SIG-M5 treated with dmso at 0.1 percent for 504 hours (cell line): ENCODE measurements at regions not wholly inside any gene's neighbourhood (a gene's known extent, or its start where the extent isn't known, plus 50 kb on each side); places are given as distances from the start of the nearest gene placed in this dataset.
"Not testable (repeated sequence)": the region's sequence is repeated elsewhere in the genome, so short reads cannot be mapped to it uniquely, and the experiment has no call there.

Source experiments
- DNase-seq: peaks from one replicate; lab custom pipeline; 2025; ENCODE audit not compliant: unreplicated experiment; lab: John Stamatoyannopoulos, UW

DNA sequence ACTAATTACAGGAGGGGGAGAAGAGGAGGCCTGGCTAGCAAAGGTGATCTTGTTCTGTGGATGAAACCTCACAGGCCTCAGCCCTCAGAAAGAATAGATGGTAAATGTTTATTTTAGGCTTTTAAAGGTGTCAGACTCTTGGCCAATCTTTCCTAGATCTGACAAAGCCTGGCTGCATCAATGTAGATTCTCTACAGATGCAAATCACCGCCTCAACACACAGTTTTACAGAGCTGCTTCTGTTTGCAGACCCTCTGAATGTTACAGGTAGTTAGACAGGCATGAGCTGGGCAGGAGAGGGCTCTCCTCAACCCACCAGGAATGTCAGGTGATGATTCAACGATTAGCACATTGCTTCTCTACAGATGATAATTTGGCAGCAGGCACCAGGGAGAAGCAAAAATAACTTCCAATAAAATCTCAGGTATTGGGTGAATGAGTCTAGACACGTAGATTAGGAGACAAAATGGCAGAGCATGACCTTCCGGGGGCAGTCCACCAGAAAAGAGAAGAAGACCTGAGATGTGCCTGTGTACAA, 105.4 kb upstream of the VANGL1 start:
- no peak for DNase-seq

DNA sequence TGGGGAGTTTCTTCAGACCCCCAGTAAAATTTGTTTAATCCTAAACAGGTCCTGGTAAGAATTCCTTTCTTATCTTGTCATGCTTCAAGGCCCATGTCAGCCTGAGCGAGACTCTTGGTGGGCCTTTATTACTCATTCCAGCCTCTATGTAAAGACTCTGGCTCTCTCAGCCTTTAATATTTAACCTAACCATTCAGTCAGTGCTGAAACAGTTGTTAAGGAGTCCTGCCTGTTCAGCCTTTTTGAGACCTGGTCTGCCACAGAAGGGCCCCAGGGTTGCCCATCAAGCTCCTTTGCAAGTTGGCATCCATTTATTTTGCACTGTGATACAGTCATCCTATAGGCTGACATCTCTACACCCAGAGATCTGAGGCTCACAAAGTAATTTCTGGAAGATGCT, 107.7 kb upstream of the VANGL1 start:
- no peak for DNase-seq

DNA sequence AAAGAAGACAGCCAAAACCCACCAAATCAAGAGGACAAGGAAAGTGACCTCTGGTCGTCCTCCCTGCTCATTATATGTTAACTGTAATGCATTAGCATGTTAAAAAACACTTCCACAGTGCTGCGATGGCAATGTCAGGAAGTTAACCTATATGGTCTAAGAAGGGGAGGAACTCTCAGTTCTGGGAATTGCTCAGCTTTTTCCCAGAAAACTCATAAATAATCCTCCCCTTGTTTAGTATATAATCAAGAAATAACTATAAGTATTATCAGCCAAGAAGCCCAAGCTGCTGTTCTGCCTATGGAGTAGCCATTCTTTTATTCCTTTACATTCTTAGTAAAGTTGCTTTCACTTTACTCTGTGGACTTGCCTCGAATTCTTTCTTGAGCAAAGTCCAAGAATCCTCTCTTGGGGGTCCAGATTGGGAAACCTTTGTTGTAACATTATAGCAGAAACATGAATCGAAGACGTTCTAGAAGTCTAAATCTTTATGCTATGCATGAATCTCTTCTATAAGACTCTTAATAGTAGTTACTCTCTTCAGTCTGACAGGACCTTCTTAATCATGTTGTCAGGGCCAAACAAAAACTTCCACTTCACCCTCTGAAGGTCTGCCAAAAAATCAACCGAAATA, 110.0 kb upstream of the VANGL1 start:
- no peak for DNase-seq

DNA sequence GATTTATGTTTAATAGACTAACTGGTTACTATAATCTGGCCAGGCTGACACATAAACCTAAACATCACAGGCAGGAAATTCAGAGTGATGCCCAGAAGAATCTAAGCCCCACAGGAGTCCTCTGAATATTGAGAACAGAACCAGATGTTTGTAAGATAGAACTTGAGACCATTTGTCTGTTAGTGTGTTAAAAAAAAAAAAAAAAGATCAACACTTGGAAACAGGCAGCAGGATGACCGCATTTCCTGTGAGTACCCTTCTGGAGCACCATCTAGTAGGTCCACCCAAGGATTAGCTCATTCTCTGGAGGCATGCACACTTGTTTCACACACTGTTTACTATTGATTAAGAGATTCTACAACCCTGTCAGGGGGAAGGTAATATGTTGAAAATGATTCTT, 111.4 kb upstream of the VANGL1 start:
- peak; percentile 4 for DNase-seq

DNA sequence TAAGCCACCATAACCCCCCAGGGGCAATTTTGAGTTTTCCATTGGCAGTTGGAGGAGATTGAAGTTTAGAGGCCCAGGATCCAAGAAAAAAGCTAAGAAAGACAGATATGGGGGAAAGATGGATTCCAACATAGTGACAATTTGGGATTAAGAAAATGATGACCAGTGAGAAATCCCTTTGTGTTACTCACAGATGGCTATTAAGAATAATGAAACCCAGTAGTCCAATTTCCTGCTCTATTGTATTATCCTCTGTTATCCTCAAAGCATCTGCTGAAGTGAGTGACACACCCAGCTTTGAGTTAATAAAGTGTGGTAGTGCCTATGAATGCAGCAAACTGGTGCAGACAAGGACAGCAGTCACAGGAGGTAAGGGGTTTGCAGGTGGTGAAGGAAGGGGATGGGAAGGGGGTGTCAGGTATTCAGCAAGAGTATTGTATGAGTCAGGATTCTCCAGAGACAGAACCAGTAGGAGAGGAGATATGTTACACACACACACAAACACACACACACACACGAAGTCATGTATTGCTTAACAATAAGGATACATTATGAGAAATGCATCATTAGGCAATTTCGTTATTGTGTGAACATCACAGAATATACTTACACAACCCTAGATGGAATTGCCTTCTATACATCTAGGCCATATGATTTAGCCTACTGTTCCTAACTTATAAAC, 112.4 kb upstream of the VANGL1 start:
- no peak for DNase-seq

DNA sequence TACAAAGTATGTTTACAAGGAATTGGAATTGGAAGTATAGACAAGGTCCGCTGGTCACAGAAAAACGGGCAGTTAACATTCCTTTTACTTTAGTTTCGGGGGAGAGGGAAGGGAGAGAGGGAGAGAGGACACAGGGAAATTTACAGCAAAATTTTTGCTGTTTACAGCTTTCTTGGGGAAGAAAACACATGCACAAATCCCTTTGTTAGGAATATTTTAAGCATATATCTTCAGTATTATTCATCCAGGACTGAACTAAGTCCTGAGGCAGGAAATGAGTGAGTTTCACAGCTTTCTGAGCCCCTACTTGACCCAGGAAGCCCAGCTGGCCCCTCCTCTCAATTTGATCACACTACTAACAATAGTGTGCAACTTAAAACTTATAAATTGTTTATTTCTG, 113.4 kb upstream of the VANGL1 start:
- DNase-seq, result not testable (repeated sequence)

DNA sequence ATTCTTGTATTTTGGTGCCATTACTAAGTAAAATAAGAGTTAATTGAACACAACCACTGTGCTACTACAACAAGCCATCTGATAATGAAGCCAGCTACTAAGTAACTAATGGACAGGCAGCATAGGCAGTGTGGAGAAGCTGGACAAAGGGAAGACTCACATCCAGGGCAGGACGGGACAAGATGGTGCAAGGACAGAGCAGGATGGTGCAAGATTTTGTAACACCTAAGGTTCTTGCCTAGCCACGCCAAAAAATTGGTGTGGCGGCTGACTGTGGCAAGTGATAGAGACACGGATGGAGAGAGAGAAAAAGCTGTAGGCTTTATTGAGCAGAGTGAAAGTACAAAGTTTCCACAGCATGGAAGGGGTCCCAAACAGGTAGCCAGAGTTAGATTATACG, 114.0 kb upstream of the VANGL1 start:
- no peak for DNase-seq

DNA sequence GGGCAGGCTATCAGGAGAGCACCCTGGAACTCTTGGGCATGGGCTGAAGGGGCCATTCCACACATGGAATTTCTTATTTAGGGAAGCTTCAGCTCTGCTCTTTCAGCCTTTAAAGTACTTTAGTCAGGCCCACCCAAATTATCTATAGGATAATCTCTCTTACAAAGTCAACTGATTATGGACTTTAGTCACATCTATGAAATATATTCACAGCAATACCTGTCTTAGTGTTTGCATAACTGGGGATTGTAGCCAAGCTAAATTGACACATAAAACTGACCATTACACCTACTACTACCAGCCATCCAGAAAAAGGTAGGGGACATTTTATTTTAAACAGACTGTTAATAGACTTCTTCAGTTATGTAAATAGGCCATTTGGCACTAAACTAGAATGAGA, 114.9 kb upstream of the VANGL1 start:
- no peak for DNase-seq

DNA sequence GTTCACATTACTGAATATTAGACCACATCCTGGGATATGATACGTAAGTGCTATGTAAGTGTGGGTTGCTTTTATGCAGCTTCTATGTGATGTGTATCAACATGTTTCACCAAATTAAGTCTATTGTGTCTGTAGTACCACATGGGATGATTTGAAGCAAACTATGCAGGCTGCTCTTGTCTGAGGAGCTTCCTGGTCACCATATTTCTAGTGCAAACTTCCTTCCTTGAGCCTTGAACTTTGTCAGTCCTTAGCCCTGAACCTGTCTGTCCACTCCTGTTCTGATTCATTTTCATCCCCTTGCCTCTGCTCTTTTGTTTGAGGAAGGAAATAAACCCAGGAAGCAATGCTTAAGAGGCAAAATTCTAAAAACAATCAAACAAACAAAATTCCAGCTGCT, 117.5 kb upstream of the VANGL1 start:
- peak; percentile 15 for DNase-seq

DNA sequence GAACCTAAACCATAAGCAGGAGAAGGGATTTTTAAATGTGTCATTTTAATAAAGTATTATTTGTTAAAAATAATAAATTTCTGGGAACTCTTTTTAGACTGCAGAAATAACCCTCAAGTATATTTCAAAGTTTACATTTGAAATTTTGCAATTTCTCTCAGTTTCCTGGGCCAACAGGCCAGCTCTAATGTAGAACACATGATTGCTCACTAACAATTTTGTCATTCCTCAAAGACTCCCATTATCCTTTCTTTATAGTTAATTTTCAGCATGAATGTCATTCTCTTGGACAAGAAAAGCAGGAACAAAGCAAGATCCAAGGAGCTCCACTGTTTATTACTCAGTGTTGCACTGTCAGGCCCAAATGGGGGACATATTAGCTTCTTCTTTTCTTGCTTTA, 119.4 kb upstream of the VANGL1 start:
- DNase-seq, result no peak

DNA sequence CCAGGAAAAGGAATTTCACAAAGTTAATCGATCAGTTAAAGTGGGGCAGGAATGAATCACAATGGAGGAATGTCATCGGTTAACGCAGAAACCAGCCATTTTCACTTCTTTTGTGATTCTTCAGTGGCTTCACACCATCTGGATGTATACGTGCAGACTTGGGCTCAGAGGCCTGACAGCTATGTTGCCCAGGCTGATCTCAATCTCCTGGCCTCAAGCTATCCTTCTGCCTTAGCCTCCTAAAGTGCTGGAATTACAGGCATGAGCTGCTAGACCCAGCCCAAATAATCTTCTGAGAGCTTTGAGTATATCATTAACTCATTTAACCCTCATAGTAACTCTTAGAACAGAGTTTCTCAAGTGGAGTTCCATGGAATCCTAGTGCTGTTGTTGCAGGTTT, 126.5 kb upstream of the VANGL1 start:
- no peak for DNase-seq

DNA sequence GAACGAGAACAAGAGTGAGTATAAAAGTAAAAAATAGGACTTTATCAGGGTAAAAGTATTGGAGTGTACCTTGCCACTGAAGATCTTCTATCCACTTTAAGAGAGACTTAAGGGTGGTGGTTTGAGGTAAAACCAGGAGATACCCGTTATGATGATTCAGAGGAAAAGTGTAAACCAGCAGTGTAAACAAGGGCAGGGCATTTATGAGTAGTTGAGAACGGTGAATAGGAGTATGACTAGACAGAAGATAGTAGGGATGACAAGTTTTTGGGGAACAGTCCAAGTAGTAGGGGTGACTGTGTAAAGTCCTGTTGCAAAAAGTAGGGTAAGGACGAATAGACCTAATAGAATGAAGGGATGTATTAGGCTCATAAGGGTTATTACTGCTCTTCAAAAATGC, 131.5 kb upstream of the VANGL1 start:
- not testable (repeated sequence) for DNase-seq

DNA sequence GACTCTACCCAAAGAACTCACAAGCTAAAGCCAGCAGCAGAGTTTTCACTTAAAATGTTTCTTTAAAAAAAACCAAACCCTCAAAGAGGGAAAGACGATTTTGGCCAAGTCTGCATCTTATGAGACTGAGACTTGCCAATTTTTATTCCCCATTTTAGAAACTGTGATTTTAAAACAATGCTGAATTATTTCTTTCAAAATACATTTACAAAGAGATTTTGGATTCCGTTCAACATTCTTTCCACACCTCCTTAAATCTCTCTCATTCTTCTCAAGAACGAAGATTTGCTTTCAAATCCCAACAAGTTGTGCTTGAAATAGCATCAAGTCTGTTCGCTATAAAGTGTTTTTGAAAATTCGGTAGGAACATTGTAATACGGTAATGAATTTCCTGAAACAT, 133.9 kb upstream of the VANGL1 start:
- DNase-seq, result no peak

DNA sequence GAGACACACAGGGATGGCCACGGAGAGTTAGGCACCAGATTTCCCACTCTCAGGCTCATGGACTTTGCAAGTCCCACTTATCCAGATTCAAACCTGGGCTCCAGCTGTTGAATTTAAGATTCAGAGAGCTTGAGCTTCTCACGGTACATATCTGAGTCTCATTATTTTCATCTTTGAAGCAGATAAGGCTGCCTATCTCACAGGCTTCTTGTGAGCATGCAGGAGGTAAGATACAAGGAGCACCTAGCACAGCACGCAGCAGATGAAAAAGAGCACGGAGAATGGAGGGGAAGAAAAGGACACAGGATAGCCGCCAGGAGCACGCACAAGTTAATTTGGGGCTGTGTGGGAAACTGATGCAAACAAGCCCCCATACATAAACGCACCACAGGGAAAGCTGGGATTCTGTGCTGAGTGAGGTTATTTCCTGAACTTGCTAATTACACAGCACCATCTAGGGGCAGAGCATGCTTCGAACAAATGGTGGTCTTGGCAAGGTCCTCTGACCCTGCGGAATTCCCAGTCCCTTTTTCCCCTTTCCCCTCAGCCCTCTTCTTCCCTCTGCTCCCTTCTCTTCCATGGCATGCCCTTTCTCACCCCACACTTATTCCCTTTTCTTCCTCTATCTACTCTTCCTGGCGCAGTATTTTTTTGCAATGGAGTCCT, 134.7 kb upstream of the VANGL1 start:
- DNase-seq, result no peak

DNA sequence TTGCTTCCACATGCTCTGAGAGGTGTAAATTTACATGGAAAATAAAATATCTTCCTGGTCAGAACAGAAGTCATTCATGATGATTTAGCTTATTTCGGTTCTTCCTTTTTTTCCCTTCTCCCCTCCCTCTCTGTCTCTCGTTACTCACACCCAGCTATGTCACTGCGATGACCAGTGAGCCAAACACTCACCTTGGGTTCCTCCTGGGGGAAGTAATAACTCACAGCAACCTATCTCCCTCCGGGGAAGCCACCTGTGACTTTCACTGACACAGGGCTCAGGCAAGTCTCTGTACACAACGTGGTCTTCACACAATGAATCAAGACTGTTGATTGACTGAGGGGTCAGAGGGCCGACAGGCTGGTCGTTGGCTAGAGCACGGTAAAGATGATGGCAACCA, 135.3 kb upstream of the VANGL1 start:
- DNase-seq, result no peak

DNA sequence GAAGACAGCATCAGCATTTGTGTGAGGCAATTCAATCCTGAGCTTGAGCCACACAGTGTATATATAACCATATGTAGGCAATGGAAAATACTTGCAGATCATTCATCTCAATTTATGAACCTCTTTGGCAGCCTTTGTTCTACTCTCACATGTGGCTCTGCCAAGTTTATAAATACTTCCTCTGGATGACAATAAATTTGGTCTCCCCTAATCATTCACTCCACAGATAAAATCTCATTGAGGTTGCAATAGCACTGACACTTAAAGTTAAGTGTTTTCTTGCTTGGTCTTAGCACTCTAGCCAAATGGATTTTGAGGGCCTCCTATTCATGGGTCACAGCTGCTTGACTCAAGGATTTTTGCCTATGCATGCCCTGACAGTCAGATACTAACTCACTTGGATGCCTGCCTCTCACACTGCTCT, 136.6 kb upstream of the VANGL1 start:
- DNase-seq, result no peak

DNA sequence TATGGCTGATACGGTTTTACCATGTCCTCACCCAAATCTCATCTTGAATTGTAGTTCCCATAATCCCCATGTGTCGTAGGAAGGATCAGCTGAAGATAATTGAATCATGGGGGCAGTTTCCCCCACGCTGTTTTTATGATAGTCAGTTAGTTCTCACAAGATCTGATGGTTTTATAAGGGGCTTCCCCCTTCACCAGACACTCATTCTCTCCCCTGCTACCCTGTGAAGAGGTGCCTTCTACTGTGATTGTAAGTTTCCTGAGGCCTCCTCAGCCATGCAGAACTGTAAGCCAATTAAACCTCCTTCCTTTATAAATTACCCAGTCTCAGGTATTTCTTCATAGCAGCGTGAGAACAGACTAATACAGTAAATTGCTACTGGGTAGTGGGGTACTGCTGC, 139.6 kb upstream of the VANGL1 start:
- DNase-seq, result not testable (repeated sequence)

DNA sequence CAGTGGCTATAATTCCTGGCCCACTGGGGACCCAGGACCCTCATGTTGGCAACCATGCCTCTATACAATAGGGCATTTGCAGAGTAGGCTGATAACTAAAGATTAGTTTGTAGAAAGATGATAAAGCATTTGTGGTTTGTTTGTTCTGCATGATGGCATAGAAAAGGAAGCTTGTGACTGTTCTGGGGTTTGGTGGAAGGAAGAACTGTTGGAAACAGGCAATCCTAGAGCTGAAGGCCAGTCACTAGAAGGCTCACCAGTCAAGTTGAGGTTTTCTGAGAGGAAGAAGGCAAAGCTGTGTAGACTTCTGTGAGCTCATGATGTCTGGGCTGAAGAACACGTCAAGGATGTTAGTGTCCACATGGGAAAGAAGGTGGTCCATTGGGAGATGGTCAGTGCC, 140.3 kb upstream of the VANGL1 start:
- DNase-seq, result no peak

DNA sequence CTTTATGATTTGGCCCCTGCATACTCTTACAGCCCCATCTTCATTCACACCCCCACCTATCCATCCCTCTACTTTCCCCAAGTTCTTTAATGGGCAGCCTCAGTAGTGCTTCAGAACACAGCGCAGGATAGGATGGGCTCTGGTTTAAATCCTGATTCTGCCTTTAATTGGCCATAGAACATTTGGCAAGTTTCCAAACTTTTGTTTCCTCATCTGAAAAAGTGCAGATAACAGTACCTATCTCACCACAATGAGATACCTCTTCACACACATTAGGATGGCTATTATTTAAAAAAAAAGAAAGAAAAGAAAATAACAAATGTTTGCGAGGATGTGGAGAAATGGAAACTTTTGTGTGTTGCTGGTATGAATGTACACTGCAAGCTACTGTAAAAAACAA, 142.5 kb upstream of the VANGL1 start:
- no peak for DNase-seq

DNA sequence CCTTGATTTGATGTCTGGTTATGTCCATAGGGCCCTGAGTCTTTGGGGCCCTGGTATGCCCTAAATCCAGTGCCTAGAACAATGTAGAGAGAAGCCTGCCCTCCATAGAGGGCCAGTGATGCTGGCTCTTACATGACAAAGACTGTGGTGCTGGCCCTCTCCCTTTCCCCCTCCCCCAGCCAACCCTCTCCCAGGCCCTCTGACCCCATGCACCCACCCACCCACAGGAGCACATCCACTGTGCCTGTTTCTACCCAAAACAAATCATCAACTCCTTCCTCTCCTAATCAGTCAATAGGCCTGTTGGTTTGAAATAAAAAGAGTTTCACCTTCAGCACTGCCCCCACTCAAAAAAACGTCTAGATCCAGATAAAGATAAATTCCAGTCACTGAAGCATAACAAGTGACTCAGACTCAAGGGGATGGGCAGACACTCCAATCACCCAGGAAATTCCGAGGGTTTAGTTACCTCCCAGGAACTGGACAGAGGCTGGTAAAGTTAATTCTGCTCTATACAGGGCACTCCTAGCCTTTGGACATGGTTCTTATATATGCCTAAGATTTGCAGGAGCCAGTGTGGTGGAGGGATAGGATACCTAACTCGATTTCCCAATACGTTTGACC, 144.8 kb upstream of the VANGL1 start:
- peak; percentile 6 for DNase-seq

DNA sequence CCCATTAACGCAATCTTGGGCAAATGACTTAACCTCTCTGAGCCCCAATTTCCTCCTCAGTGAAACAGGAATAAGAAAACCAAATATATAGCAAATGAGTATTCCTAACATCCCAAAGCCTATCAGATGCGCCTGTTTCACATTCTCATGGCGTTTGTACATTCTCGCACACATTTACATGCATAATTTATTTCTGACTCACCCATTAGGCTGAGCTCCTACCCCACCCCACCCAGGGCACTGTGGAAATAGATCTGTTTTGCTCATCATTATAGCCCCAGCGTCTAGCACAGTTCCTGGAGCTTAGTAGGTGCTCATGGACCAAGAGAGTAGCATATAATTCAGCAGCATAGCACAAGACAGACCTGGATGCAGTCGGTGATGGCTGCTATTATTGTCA, 146.1 kb upstream of the VANGL1 start:
- DNase-seq, result no peak

DNA sequence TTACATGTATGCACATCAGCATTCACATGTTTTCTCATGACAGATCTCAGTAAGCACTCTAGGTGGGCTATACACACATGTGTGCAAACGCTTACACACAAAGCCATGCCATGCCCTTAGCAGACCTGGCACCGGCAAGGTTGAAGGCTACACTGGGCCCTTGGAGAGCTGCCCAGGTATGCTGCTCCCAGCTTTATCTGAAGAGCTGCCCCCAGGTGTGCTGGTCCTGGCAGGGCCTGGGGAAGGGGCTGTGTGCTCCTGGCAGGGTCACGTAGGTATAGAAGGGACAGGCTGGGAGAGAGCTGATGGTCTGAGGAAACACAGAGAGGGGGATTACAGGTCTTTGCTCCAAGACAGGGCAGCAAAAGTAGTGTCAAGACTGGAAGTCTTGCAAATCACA, 146.7 kb upstream of the VANGL1 start:
- DNase-seq, result no peak
